ENCODE measurements at regions not wholly inside any gene's neighbourhood (a gene's known extent, or its start where the extent isn't known, plus 50 kb on each side); places are given as distances from the start of the nearest gene placed in this dataset.

DNA sequence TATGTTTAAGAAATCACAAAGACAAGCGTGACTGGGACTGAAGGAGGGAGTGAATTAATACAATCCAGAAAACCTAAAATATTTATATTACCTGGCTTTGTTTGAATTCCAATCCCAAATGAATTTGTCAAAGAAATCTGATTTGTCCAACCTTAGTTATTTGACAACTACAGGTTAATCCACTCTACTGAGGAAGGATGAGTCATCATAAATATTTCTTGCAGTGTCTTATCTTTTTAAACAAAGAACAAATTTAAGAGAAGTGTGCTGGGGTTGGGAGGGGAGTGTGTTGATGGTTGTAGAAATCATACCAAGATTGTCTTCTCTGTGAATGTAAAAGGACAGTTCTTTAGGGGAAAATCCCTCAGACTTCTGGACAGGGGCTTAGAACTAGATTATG is 1106.3 kb upstream of the SLC39A10 start:
- no peak for TF ChIP-seq CTCF (IDR thresholded peaks at IDR 0.05)
- no peak for TF ChIP-seq POLR2A (IDR thresholded peaks at IDR 0.05)
